Activated CD4-positive, alpha-beta T cell treated with anti-CD3 and anti-CD28 coated beads, Interleukin-2, amount 10 ng/mL, durations not matched to agents 7 days and 5 days (primary cell): ENCODE measurements at regions not wholly inside any gene's neighbourhood (a gene's known extent, or its start where the extent isn't known, plus 50 kb on each side); places are given as distances from the start of the nearest gene placed in this dataset.

Source experiments
- CTCF ChIA-PET: fragments of 350-600 bp; sonication (Branson Sonifier 250); formaldehyde crosslinking; loops from one replicate; lab custom pipeline; 2021; ENCODE audit warnings: antibody characterized with exemption; lab: Charles Lee
- POLR2A ChIA-PET: fragments of 350-600 bp; sonication (Branson Sonifier 250); formaldehyde crosslinking; loops from one replicate; lab custom pipeline; 2021; ENCODE audit warnings: antibody characterized with exemption; lab: Charles Lee
- DNase-seq: peaks from one replicate; pipeline ENCODE4 v3.0.0-alpha.2; 2020
- H3K27ac Mint-ChIP-seq: one replicate; pipeline ENCODE4 v1.8.0; 2021; ENCODE audit warnings: mild to moderate bottlenecking, moderate library complexity, mixed read lengths
- H3K27me3 Mint-ChIP-seq: one replicate; pipeline ENCODE4 v1.8.0; 2021; ENCODE audit warnings: mixed read lengths
- H3K36me3 Mint-ChIP-seq: one replicate; pipeline ENCODE4 v1.8.0; 2021; ENCODE audit warnings: low read depth, mixed read lengths
- H3K4me1 Mint-ChIP-seq: one replicate; pipeline ENCODE4 v1.8.0; 2021; ENCODE audit warnings: mixed read lengths
- H3K4me3 Mint-ChIP-seq: one replicate; pipeline ENCODE4 v1.8.0; 2021; ENCODE audit warnings: mild to moderate bottlenecking, moderate library complexity, mixed read lengths
- H3K9me3 Mint-ChIP-seq: one replicate; pipeline ENCODE4 v1.8.0; 2021; ENCODE audit warnings: mixed read lengths

GRCh38 chr1:168782559-168783116 lies 53.6 kb upstream of the DPT start:
- POLR2A ChIA-PET, result no interaction called here
- CTCF ChIA-PET, result no interaction called here
- no peak for DNase-seq
- Mint-ChIP-seq H3K36me3 (no peaks in the 10 kb centered on the region), H3K4me1 (no peaks in the 10 kb centered on the region), H3K9me3 (no peaks in the 10 kb centered on the region), H3K27ac (no peak overlapping the region), H3K27me3 (peaks cover 27% of the 10 kb centered on the region), H3K4me3 (no peak overlapping the region)

DNA sequence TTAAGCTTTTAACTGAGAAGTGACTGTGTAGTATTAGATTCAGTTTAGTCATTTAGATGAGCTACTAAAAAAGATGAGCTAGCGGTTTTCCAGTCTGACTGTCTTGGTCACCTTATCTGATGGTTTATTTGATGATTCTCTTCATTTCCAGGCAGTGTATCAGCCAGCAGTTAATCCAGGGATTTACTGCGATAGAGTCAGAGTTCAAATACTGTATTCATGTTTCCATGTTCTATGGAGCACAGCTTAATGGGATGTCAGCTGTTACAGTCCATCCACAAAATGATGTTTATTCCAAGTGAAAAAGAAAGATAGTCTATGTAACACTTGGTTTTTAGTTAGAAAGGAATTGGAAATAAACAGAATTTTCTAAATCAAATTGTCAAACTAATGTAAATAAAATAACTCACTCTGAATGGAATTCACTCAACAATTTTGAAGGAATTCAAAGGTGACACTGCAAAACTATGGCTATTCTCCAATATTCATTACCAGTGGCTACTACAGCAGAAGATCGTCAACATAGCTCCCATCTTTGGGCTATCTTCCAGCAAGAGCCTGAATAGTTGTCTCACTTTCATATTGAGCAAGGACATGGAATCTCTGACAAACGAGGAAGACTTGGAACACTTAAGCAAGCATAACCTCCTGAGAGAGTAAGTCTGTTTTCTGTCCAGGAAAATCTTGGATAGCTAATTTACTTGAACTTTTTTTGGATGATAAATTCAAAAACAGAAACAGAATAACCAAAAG lies 54.6 kb upstream of the DPT start:
- CTCF ChIA-PET, result interaction anchor here (1.3 kb wide), 1 partner anchor 8 kb away, joined by 3 read pairs; no protein-coding TSS in a partner anchor
- no peaks in the 10 kb centered on the region for H3K9me3 Mint-ChIP-seq
- H3K36me3 Mint-ChIP-seq, result no peaks in the 10 kb centered on the region
- H3K4me1 Mint-ChIP-seq, result no peaks in the 10 kb centered on the region
- no peak overlapping the region for H3K4me3 Mint-ChIP-seq
- POLR2A ChIA-PET, result no interaction called here
- DNase-seq, result no peak
- H3K27ac Mint-ChIP-seq, result no peak overlapping the region
- H3K27me3 Mint-ChIP-seq, result peaks cover 25% of the 10 kb centered on the region

DNA sequence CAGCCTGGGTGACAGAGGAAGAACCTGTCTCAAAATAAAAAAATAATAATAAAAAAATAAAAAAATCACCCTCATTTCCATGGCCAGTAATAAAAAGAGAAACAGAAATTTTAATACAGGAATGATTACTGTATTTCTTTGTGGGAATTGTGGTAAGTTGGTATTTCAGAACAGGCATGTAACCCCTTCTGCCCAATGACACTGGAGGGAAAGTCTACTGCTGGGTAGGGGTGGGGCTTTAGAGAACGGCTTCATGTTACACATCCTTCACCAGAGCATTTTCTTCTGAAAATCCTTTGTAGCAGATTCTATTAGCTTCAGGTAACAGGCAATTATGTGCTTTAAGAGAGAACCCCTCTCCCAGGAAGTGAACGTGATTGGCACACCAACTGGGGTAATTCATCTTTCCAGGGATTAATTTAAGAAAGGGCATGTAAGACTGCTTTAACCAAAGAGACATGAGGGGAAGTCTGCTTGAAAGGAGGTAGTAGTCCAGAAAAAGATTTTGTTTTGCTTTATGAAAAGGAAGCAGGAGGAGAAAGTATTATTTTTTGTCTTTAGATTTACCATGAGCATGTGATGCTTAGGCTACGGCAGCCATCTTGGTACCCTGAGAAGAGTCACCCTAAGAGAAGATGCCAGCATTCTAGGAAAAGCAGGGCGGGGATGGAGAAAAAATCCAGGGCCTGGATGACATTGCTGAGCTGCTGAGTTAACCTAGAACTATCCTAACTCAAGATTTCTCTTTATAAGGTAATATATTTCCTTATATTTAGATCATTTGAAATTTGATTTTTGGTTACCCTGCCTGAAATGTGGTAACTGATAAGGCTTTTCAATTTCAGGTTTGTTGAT lies 57.7 kb upstream of the DPT start:
- ChIA-PET CTCF (no interaction called here), POLR2A (no interaction called here)
- Mint-ChIP-seq H3K9me3 (no peaks in the 10 kb centered on the region), H3K4me1 (no peaks in the 10 kb centered on the region), H3K36me3 (no peaks in the 10 kb centered on the region), H3K4me3 (no peak overlapping the region), H3K27ac (no peak overlapping the region), H3K27me3 (peaks cover 16% of the 10 kb centered on the region)
- DNase-seq, result no peak

DNA sequence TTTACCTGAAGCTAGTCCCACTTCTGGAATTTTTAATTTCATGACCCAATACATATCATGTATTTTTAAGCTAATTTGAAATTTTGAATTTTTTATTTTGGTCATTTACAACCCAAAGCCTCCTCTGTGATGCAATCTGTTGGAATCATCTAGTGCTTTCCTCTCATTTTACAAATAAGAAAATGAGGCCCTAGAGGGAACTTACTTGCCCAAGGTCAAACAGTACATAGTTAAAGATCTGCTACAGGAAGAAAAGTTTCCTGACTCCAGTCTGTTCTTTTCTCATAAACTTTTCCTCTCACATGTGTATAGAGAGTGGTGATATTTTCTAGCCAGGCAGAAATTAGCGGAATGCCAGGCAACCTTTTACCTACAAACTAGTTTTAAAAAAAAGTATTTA lies 59.3 kb upstream of the DPT start:
- DNase-seq, result no peak
- CTCF ChIA-PET, result no interaction called here
- H3K9me3 Mint-ChIP-seq, result no peaks in the 10 kb centered on the region
- POLR2A ChIA-PET, result no interaction called here
- H3K27me3 Mint-ChIP-seq, result peaks cover 7% of the 10 kb centered on the region
- H3K4me3 Mint-ChIP-seq, result no peak overlapping the region
- no peak overlapping the region for H3K27ac Mint-ChIP-seq
- H3K36me3 Mint-ChIP-seq, result no peaks in the 10 kb centered on the region
- no peaks in the 10 kb centered on the region for H3K4me1 Mint-ChIP-seq

GRCh38 chr1:168789501-168789900 lies 60.5 kb upstream of the DPT start:
- no peak overlapping the region for H3K4me3 Mint-ChIP-seq
- ChIA-PET CTCF (no interaction called here), POLR2A (no interaction called here)
- DNase-seq, result no peak
- H3K27ac Mint-ChIP-seq, result no peak overlapping the region
- H3K4me1 Mint-ChIP-seq, result no peaks in the 10 kb centered on the region
- no peaks in the 10 kb centered on the region for H3K36me3 Mint-ChIP-seq
- peaks cover 3% of the 10 kb centered on the region for H3K27me3 Mint-ChIP-seq
- no peaks in the 10 kb centered on the region for H3K9me3 Mint-ChIP-seq

DNA sequence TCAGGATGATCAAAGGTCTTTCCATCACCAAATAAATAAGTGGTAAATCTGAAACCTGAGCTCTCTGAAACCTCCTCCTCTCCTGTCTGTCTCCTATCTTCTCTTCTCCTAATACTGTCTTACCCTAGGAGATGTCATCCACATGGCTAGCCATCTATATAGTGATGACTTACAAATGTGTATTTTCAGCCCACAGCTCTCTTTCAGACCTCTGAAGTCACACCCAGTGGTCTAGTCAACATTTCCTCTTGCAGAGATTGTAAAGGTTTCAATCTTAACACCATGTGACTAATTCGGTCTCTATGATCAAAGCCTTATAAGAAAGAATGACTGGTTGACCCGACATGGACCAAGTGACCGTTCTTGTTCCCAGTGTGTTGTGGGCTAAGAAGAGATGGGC lies 63.1 kb upstream of the DPT start:
- H3K4me1 Mint-ChIP-seq, result no peaks in the 10 kb centered on the region
- H3K27me3 Mint-ChIP-seq, result peaks cover 3% of the 10 kb centered on the region
- H3K36me3 Mint-ChIP-seq, result no peaks in the 10 kb centered on the region
- ChIA-PET CTCF (no interaction called here), POLR2A (no interaction called here)
- H3K9me3 Mint-ChIP-seq, result no peaks in the 10 kb centered on the region
- H3K4me3 Mint-ChIP-seq, result no peak overlapping the region
- no peak overlapping the region for H3K27ac Mint-ChIP-seq
- DNase-seq, result no peak

DNA sequence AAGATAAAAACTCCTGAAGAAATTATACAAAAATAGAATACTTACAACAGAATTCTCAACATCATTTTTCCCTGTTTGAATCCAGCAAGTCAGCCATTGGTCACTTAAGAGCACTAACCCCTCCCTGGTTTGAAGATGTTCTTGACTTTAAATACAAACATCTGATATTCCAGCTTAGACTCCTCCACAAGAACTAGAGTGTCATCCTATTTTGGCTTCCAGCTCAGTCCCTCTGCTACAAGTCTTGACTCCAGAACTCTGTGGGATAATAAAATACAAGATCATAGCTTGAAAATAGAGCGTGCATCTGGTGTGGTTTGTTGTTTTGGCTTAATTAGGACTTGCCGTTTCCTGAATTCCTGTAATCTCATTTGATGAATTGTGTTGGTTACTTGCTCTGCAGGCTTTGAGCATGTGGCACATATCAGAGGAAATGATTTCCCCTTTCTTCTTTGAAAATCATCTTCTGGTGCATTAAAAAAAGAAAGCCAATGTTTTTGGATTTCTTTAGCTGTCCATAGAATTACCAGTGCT lies 63.7 kb upstream of the DPT start:
- POLR2A ChIA-PET, result no interaction called here
- Mint-ChIP-seq H3K36me3 (no peaks in the 10 kb centered on the region), H3K27ac (no peak overlapping the region)

DNA sequence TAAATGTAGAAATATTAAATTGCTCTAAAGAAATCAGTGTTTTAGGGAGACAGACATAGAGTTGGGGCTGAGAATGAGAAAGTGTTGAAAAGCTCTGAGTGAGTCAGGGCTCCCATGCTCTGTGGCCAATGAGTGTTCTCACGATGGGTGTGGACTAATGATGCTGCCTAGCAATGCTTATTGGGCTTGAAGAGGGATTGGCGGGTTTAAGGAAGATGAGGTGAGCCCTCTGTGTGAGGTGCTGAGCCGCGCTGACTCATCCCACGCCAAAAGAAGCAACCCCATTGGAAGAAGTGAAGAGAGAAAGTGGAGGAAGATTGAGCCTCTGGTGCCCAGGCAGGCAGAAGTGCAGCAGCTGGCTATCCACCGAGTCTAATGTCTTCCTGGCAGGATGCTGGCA lies 65.1 kb upstream of the DPT start:
- no peaks in the 10 kb centered on the region for H3K9me3 Mint-ChIP-seq
- DNase-seq, result no peak
- peaks cover 11% of the 10 kb centered on the region for H3K27me3 Mint-ChIP-seq
- no peak overlapping the region for H3K4me3 Mint-ChIP-seq
- H3K4me1 Mint-ChIP-seq, result no peaks in the 10 kb centered on the region
- ChIA-PET POLR2A (no interaction called here), CTCF (no interaction called here)
- H3K27ac Mint-ChIP-seq, result no peak overlapping the region
- no peaks in the 10 kb centered on the region for H3K36me3 Mint-ChIP-seq

More for the DNA sequence above, 63.7 kb upstream of the DPT start:
- peaks cover 3% of the 10 kb centered on the region for H3K27me3 Mint-ChIP-seq
- no peaks in the 10 kb centered on the region for H3K9me3 Mint-ChIP-seq
- no peak for DNase-seq
- no peaks in the 10 kb centered on the region for H3K4me1 Mint-ChIP-seq
- no peak overlapping the region for H3K4me3 Mint-ChIP-seq
- CTCF ChIA-PET, result no interaction called here

- Mint-ChIP-seq H3K9me3 (no peaks in the 10 kb centered on the region), H3K27ac (no peak overlapping the region), H3K4me3 (no peak overlapping the region), H3K36me3 (no peaks in the 10 kb centered on the region), H3K27me3 (peaks cover 12% of the 10 kb centered on the region), H3K4me1 (no peaks in the 10 kb centered on the region)
- no peak for DNase-seq
- CTCF ChIA-PET, result no interaction called here
- POLR2A ChIA-PET, result no interaction called here
Observed at GRCh38 chr1:168795681-168796080, 66.7 kb upstream of the DPT start.

GRCh38 chr1:168799927-168800605 lies 71.1 kb upstream of the DPT start:
- no peak overlapping the region for H3K27ac Mint-ChIP-seq
- no peaks in the 10 kb centered on the region for H3K9me3 Mint-ChIP-seq
- no peaks in the 10 kb centered on the region for H3K36me3 Mint-ChIP-seq
- H3K27me3 Mint-ChIP-seq, result peaks cover 13% of the 10 kb centered on the region
- CTCF ChIA-PET, result no interaction called here
- POLR2A ChIA-PET, result interaction anchor here (0.5 kb wide), 1 partner anchor 333 kb away, joined by 3 read pairs; no protein-coding TSS in a partner anchor
- no peak overlapping the region for H3K4me3 Mint-ChIP-seq
- no peaks in the 10 kb centered on the region for H3K4me1 Mint-ChIP-seq
- DNase-seq, result no peak

GRCh38 chr1:168801032-168801745 lies 72.2 kb upstream of the DPT start:
- CTCF ChIA-PET, result no interaction called here
- no peaks in the 10 kb centered on the region for H3K9me3 Mint-ChIP-seq

GRCh38 chr1:168803806-168804510 lies 75.0 kb upstream of the DPT start:
- H3K9me3 Mint-ChIP-seq, result no peaks in the 10 kb centered on the region
- POLR2A ChIA-PET, result no interaction called here
- no peak overlapping the region for H3K27ac Mint-ChIP-seq

More at GRCh38 chr1:168801032-168801745, 72.2 kb upstream of the DPT start:
- no peaks in the 10 kb centered on the region for H3K36me3 Mint-ChIP-seq
- H3K27ac Mint-ChIP-seq, result no peak overlapping the region
- POLR2A ChIA-PET, result no interaction called here
- peaks cover 12% of the 10 kb centered on the region for H3K27me3 Mint-ChIP-seq
- no peak overlapping the region for H3K4me3 Mint-ChIP-seq
- no peaks in the 10 kb centered on the region for H3K4me1 Mint-ChIP-seq
- DNase-seq, result no peak

More at GRCh38 chr1:168803806-168804510, 75.0 kb upstream of the DPT start:
- Mint-ChIP-seq H3K27me3 (peaks cover 6% of the 10 kb centered on the region), H3K36me3 (no peaks in the 10 kb centered on the region), H3K4me1 (no peaks in the 10 kb centered on the region), H3K4me3 (no peak overlapping the region)
- CTCF ChIA-PET, result no interaction called here
- DNase-seq, result no peak
